Right atrium auricular region (tissue), 2 donors: ENCODE measurements at regions not wholly inside any gene's neighbourhood (a gene's known extent, or its start where the extent isn't known, plus 50 kb on each side); places are given as distances from the start of the nearest gene placed in this dataset.

Source experiments
- DNase-seq: peaks from one replicate; pipeline ENCODE4 v3.0.0-alpha.2; 2019; ENCODE audit warnings: low spot score
- H3K27ac ChIP-seq, 2 donors: fragments of 200-600 bp; sonication (generic); 1 replicate in 1 of 2; 2 replicates in 1 of 2; pipeline ENCODE4 v1.5.1; 2016 to 2019
- H3K27me3 ChIP-seq, 2 donors: fragments of 200-600 bp; sonication (generic); one replicate each; pipeline versions ENCODE4 v1.5.1 to v1.6.0; 2017 to 2019
- H3K36me3 ChIP-seq: fragments of 200-600 bp; sonication (generic); one replicate; pipeline ENCODE4 v1.5.1; 2016
- H3K4me1 ChIP-seq, 2 donors: fragments of 200-600 bp; sonication (generic); one replicate each; pipeline versions ENCODE4 v1.5.1 to v1.6.0; 2017 to 2019
- H3K4me3 ChIP-seq, 2 donors: fragments of 200-600 bp; sonication (generic); 1 replicate in 1 of 2; 2 replicates in 1 of 2; pipeline ENCODE4 v1.5.1; 2017 to 2019; ENCODE audit warnings: mild to moderate bottlenecking in 1 of 2, moderate library complexity in 1 of 2
- H3K9me3 ChIP-seq, 2 donors: fragments of 200-600 bp; sonication (generic); one replicate each; pipeline ENCODE4 v1.5.1; 2019
- TF ChIP-seq, protein P1 (sequence below), 2 donors: fragments of 200-600 bp; sonication (generic); IDR thresholded peaks; one replicate each; pipeline ENCODE4 v1.5.1; 2019; ENCODE audit warnings: antibody characterized with exemption in 2 of 2

DNA sequence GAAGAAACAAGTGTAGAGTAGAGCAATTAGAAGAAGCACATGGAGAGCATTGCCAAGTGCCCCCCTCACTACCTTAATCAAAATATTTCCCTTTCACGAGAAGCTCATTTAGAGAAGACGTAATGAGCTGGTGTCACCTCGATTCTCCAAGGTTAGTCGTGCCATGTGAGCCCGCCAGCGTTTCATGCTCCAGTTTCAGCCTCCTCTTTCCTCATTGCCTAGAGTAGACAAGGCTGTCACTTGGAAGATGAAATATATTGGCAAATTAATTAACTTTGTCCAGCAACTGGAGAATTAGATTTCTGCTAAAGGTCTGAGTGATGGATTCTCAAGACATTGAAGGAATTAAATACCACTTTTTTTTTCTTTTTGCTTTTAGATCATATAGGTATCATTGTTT, 399.6 kb downstream of the TUSC7 start:
- Histone ChIP-seq H3K27ac (no peak overlapping the region), H3K27me3 (no peaks in the 10 kb centered on the region), H3K4me3 (no peak overlapping the region), H3K4me1 (no peaks in the 10 kb centered on the region), H3K9me3 (no peaks in the 10 kb centered on the region), H3K36me3 (no peaks in the 10 kb centered on the region)
- TF ChIP-seq, protein P1, sequence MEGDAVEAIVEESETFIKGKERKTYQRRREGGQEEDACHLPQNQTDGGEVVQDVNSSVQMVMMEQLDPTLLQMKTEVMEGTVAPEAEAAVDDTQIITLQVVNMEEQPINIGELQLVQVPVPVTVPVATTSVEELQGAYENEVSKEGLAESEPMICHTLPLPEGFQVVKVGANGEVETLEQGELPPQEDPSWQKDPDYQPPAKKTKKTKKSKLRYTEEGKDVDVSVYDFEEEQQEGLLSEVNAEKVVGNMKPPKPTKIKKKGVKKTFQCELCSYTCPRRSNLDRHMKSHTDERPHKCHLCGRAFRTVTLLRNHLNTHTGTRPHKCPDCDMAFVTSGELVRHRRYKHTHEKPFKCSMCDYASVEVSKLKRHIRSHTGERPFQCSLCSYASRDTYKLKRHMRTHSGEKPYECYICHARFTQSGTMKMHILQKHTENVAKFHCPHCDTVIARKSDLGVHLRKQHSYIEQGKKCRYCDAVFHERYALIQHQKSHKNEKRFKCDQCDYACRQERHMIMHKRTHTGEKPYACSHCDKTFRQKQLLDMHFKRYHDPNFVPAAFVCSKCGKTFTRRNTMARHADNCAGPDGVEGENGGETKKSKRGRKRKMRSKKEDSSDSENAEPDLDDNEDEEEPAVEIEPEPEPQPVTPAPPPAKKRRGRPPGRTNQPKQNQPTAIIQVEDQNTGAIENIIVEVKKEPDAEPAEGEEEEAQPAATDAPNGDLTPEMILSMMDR (IDR thresholded peaks at IDR 0.05), result no peak
- no peak for DNase-seq

DNA sequence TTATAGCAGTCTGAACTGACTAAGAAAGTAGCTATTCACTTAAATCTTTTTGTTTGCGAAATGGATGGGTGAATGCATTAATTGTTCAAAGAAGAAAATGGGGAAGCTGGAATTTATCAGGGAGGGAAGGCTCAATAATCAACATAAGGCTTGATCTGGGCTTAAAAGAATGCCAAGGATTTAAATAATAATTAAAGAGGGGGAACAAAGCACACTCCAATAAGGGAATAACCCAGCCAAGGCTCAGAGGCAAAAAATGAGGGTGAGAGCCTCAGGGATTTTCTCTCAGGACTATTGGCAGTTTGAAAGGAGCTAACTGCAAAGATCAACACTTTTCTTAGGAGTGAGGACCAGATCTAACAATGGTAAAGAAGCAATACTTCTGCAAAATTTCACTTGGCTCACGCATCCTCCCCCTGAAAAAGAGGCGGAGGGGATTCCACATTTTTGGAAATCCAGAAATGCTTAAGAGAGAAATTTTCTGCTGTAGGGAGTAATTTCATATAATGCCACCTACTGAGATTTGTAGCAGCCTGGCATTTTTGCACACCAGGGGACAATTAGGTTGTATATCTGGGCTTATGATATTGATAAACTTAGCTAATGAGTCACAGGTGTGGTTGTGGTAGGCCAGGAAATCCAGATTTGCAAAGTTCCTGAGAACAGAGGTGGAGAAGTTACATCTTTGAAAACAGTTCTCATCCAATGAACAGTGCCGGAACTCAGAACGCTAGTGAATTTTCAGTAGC, 405.1 kb downstream of the TUSC7 start:
- DNase-seq, result no peak
- Histone ChIP-seq H3K27ac (no peak overlapping the region), H3K9me3 (no peaks in the 10 kb centered on the region), H3K36me3 (no peaks in the 10 kb centered on the region), H3K27me3 (no peaks in the 10 kb centered on the region), H3K4me3 (no peak overlapping the region), H3K4me1 (no peaks in the 10 kb centered on the region)
- TF ChIP-seq, protein P1 (IDR thresholded peaks at IDR 0.05), result no peak

DNA sequence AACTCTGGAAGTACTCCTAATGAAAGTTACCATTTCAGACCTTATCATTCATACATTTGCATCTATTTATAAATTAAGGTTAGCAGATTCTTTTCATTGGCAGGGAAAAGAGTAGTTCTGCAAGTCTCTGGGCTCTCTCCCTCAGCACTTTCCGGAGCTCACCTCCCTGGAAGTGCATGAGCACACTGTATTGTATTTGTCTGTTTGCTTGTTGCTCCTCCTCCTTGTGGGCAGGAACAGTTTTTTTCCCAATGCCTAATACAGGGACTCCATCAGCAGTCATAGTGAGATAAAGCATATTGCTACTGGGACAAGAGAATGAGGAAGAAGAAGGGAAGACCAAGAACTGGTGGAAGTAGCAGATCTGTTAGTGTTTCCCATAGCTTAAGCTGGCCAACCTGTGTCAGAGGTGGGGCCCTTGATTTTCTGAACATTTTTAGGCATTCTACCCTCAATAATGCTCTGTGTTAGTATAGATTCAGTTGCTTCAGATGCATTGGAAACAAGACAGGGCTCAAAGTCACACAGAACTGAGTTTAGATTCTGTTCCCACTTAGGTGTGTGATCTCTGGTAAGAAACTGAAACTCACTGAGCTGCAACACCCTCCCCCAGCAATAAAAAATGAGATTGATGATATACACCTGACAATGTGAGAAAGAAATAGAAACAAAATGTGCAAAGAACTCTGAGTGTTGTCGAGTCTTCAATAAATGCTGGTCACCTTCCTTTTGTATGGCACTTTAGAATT, 407.8 kb downstream of the TUSC7 start:
- Histone ChIP-seq H3K27ac (no peak overlapping the region), H3K4me1 (no peaks in the 10 kb centered on the region), H3K36me3 (no peaks in the 10 kb centered on the region), H3K27me3 (no peaks in the 10 kb centered on the region), H3K9me3 (no peaks in the 10 kb centered on the region), H3K4me3 (no peak overlapping the region)
- TF ChIP-seq, protein P1 (IDR thresholded peaks at IDR 0.05), result no peak
- DNase-seq, result no peak

DNA sequence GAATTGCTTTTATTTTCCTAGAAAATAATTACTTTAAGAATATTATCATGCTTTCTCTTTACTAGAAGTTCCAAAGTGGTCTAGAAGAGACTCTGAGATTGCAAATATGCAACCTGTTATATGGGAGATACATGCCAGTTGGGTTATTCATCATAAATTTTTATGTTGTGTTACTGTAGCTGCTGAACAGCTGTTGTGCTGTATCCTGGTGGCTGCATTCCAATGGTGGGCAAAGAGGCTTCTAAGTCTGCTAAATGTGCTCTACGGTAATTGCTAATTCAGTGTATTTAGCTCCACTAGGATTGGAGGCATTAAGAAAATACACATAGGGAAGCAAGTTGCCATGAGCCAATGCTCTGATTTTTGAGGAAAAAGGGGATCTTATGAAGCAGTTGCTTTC, 409.0 kb downstream of the TUSC7 start:
- H3K36me3 ChIP-seq, result no peaks in the 10 kb centered on the region
- no peak overlapping the region for H3K27ac ChIP-seq
- no peak for DNase-seq
- no peak overlapping the region for H3K4me3 ChIP-seq
- H3K4me1 ChIP-seq, result no peaks in the 10 kb centered on the region
- no peaks in the 10 kb centered on the region for H3K27me3 ChIP-seq
- TF ChIP-seq, protein P1 (IDR thresholded peaks at IDR 0.05), result no peak
- no peaks in the 10 kb centered on the region for H3K9me3 ChIP-seq

DNA sequence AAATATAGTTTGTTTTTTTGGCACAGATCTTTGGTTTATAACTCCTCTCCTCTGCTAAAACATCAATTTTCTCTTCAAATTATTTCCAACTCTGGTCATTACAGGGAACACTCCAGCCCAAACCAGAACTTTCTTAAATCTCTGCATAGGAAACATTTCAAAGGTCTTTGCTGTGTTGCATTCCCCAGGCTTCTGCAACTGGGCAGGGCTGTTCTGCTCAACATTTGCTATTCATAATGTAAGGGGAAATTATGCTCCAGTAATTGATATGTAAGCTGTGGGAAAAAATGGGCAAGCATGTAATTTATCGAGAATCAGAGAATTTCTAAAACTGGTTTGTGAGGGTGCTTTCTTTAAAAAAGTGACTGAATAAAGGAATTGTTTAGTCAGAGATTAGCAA, 410.4 kb downstream of the TUSC7 start:
- H3K9me3 ChIP-seq, result no peaks in the 10 kb centered on the region
- no peaks in the 10 kb centered on the region for H3K27me3 ChIP-seq
- no peak overlapping the region for H3K27ac ChIP-seq
- DNase-seq, result no peak
- H3K4me1 ChIP-seq, result no peaks in the 10 kb centered on the region
- H3K36me3 ChIP-seq, result no peaks in the 10 kb centered on the region
- no peak overlapping the region for H3K4me3 ChIP-seq
- TF ChIP-seq, protein P1 (IDR thresholded peaks at IDR 0.05), result no peak
